IMR-90 (cell line): ENCODE measurements at regions not wholly inside any gene's neighbourhood (a gene's known extent, or its start where the extent isn't known, plus 50 kb on each side); places are given as distances from the start of the nearest gene placed in this dataset.

ENCODE experiments used
- BHLHE40 ChIP-seq: fragments of 150-350 bp; IDR thresholded peaks from 2 replicates; pipeline ENCODE4 v1.6.1; 2016; ENCODE audit warnings: mild to moderate bottlenecking, low read depth, low read length
- CHD1 ChIP-seq: IDR thresholded peaks from 2 replicates; pipeline ENCODE4 v1.6.1; 2012; ENCODE audit warnings: low read depth, low read length, improper control_type of control experiment
- MAZ ChIP-seq: IDR thresholded peaks from 2 replicates; pipeline ENCODE4 v1.6.1; 2012; ENCODE audit warnings: low read depth, mild to moderate bottlenecking, low read length, improper control_type of control experiment, moderate library complexity, borderline replicate concordance
- POLR2A ChIP-seq: IDR thresholded peaks from 2 replicates; pipeline ENCODE4 v1.6.1; 2012; ENCODE audit warnings: mild to moderate bottlenecking, low read depth, low read length
- RAD21 ChIP-seq: IDR thresholded peaks from 2 replicates; pipeline ENCODE4 v1.6.1; 2012; ENCODE audit warnings: low read length, improper control_type of control experiment
- RCOR1 ChIP-seq: IDR thresholded peaks from 2 replicates; pipeline ENCODE4 v1.6.1; 2012; ENCODE audit warnings: mild to moderate bottlenecking, low read length, improper control_type of control experiment; ENCODE audit not compliant: insufficient replicate concordance
- TF ChIP-seq, protein P1 (sequence below): conservative IDR thresholded peaks from 2 replicates; pipeline ENCODE4 v1.5.1; 2012; ENCODE audit warnings: mild to moderate bottlenecking, low read depth, low read length, improper control_type of control experiment

GRCh38 chr12:107500307-107500706 is 185.3 kb upstream of the PWP1 start:
- TF ChIP-seq POLR2A = no peak
- no peak for TF ChIP-seq RCOR1
- TF ChIP-seq, protein P1, sequence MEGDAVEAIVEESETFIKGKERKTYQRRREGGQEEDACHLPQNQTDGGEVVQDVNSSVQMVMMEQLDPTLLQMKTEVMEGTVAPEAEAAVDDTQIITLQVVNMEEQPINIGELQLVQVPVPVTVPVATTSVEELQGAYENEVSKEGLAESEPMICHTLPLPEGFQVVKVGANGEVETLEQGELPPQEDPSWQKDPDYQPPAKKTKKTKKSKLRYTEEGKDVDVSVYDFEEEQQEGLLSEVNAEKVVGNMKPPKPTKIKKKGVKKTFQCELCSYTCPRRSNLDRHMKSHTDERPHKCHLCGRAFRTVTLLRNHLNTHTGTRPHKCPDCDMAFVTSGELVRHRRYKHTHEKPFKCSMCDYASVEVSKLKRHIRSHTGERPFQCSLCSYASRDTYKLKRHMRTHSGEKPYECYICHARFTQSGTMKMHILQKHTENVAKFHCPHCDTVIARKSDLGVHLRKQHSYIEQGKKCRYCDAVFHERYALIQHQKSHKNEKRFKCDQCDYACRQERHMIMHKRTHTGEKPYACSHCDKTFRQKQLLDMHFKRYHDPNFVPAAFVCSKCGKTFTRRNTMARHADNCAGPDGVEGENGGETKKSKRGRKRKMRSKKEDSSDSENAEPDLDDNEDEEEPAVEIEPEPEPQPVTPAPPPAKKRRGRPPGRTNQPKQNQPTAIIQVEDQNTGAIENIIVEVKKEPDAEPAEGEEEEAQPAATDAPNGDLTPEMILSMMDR = no peak
- no peak for TF ChIP-seq RAD21
- TF ChIP-seq CHD1 = no peak
- no peak for TF ChIP-seq BHLHE40
- TF ChIP-seq MAZ = no peak
